ENCODE measurements at regions not wholly inside any gene's neighbourhood (a gene's known extent, or its start where the extent isn't known, plus 50 kb on each side); places are given as distances from the start of the nearest gene placed in this dataset.

DNA sequence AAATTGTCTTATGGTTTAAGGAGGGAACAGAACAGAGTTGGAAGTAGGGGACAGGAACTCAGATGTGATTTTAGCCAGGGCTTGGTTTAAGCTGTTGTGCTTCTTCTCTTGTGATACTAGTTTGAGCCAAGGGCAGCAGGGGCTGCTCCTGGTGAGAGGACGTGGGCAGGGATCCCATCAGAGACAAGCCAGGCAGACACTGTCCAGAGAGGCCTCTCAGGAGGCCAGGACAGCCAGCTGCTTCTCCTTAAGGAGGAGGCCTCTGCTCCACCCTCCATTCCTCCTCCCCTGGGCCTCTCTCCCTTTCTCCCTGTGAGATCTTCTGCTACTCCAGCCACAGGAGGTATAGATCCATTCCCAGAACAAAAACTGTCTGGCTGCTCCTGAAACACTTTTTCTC lies 108.4 kb upstream of the MLN start:
- TF ChIP-seq POLR2A (IDR thresholded peaks at IDR 0.05) (no peak), EP300 (IDR thresholded peaks at IDR 0.05) (no peak)
- TF ChIP-seq, protein P1, sequence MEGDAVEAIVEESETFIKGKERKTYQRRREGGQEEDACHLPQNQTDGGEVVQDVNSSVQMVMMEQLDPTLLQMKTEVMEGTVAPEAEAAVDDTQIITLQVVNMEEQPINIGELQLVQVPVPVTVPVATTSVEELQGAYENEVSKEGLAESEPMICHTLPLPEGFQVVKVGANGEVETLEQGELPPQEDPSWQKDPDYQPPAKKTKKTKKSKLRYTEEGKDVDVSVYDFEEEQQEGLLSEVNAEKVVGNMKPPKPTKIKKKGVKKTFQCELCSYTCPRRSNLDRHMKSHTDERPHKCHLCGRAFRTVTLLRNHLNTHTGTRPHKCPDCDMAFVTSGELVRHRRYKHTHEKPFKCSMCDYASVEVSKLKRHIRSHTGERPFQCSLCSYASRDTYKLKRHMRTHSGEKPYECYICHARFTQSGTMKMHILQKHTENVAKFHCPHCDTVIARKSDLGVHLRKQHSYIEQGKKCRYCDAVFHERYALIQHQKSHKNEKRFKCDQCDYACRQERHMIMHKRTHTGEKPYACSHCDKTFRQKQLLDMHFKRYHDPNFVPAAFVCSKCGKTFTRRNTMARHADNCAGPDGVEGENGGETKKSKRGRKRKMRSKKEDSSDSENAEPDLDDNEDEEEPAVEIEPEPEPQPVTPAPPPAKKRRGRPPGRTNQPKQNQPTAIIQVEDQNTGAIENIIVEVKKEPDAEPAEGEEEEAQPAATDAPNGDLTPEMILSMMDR (IDR thresholded peaks at IDR 0.05), result no peak

Measured in tibial nerve (tissue), 4 donors.